Right lobe of liver (tissue), 4 donors: ENCODE measurements at regions not wholly inside any gene's neighbourhood (a gene's known extent, or its start where the extent isn't known, plus 50 kb on each side); places are given as distances from the start of the nearest gene placed in this dataset.

Experiments
- CTCF ChIP-seq, 4 donors: fragments of 200-600 bp in 3 of 4; fragments of 450-650 bp in 1 of 4; IDR thresholded peaks; one replicate each; pipeline versions ENCODE4 v1.5.1 to v1.8.0; 2016 to 2022; ENCODE audit warnings: antibody characterized with exemption in 4 of 4, mild to moderate bottlenecking in 2 of 4
- POLR2A ChIP-seq: fragments of 450-650 bp; IDR thresholded peaks from one replicate; pipeline ENCODE4 v1.6.1; 2017; ENCODE audit warnings: antibody characterized with exemption, mild to moderate bottlenecking
- donor health status: DM: no; HTN: no; CAD: no.
- donor health status: DM: no; HTN: no; CAD: no.
- donor health status: DM: no; HTN: yes; CAD: no.

GRCh38 chr2:210792000-210792399, 235.6 kb downstream of the CPS1 start:
- TF ChIP-seq CTCF (IDR thresholded peaks at IDR 0.05) (no peak), POLR2A (no peak)
